ENCODE measurements at regions not wholly inside any gene's neighbourhood (a gene's known extent, or its start where the extent isn't known, plus 50 kb on each side); places are given as distances from the start of the nearest gene placed in this dataset.

GRCh38 chr4:65265526-65265925, 404.8 kb downstream of the EPHA5 start:
- TF ChIP-seq CTCF (conservative IDR thresholded peaks at IDR 0.05; ENCODE audit: low read length) = no peak
- no peak for DNase-seq (ENCODE audit: low read depth)
- H3K4me3 ChIP-seq (ENCODE audit: low read length) = no peak overlapping the region

GRCh38 chr4:65259296-65259695, 411.0 kb downstream of the EPHA5 start:
- no peak for DNase-seq (ENCODE audit: low read depth)
- no peak overlapping the region for H3K4me3 ChIP-seq (ENCODE audit: low read length)
- no peak for TF ChIP-seq CTCF (conservative IDR thresholded peaks at IDR 0.05; ENCODE audit: low read length)

GRCh38 chr4:65250916-65251315, 419.4 kb downstream of the EPHA5 start:
- no peak for DNase-seq (ENCODE audit: low read depth)
- no peak overlapping the region for H3K4me3 ChIP-seq (ENCODE audit: low read length)
- no peak for TF ChIP-seq CTCF (conservative IDR thresholded peaks at IDR 0.05; ENCODE audit: low read length)

- no peak overlapping the region for H3K4me3 ChIP-seq (ENCODE audit: low read length)
- TF ChIP-seq CTCF (conservative IDR thresholded peaks at IDR 0.05; ENCODE audit: low read length) = no peak
- no peak for DNase-seq (ENCODE audit: low read depth)
These were observed 421.2 kb downstream of the EPHA5 start for GRCh38 chr4:65249111-65249510.

GRCh38 chr4:65242156-65242846, 428.0 kb downstream of the EPHA5 start:
- DNase-seq (ENCODE audit: low read depth) = no peak
- no peak overlapping the region for H3K4me3 ChIP-seq (ENCODE audit: low read length)
- TF ChIP-seq CTCF (conservative IDR thresholded peaks at IDR 0.05; ENCODE audit: low read length) = no peak

GRCh38 chr4:65241257-65241997, 428.9 kb downstream of the EPHA5 start:
- no peak for DNase-seq (ENCODE audit: low read depth)

More at GRCh38 chr4:65241257-65241997, 428.9 kb downstream of the EPHA5 start:
- no peak for TF ChIP-seq CTCF (conservative IDR thresholded peaks at IDR 0.05; ENCODE audit: low read length)
- H3K4me3 ChIP-seq (ENCODE audit: low read length) = no peak overlapping the region

Measured in AG10803 (cell line).